IPS-NIHi7 (cell line): ENCODE measurements at regions not wholly inside any gene's neighbourhood (a gene's known extent, or its start where the extent isn't known, plus 50 kb on each side); places are given as distances from the start of the nearest gene placed in this dataset.
"Not testable (repeated sequence)": the region's sequence is repeated elsewhere in the genome, so short reads cannot be mapped to it uniquely, and the experiment has no call there.

ENCODE experiments used
- DNase-seq: peaks from one replicate; pipeline ENCODE4 v3.0.0; 2012; ENCODE audit warnings: mixed read lengths; ENCODE audit errors: extremely low spot score

DNA sequence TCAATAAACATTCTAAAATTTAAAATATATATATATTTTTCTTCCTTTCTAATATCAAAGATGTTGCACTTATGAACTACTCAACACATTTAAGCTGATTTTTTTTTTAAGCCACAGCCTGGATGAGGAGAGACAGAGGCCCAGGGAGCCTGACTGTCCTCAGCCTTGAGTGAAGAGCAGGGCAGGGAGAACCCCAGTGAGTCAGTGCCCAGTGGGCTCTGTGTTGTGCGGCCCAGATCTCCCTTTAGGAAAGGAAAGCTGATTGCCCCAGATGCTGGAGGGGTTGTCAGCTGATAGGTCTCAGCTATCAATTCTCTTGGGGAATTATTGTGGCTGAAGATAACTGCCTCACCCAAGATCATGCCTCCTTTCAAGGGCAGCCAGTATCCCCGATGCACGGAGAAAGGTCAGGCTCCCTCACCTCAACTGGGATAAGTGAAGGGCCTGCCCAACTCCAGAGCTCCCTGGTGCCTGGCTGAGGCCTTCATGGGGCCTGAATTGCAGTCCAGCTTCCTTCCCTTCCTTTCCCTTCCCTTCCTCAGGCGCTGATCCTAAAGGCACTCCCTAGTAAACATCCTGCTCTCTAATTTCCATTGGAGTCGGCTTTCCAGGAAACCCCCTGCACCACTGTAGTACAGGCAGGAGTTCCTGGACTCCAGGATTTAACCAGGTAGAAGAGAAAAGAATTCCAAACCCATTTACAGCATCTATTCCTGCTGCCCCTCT lies 106.9 kb upstream of the ATL2 start:
- no peak for DNase-seq

DNA sequence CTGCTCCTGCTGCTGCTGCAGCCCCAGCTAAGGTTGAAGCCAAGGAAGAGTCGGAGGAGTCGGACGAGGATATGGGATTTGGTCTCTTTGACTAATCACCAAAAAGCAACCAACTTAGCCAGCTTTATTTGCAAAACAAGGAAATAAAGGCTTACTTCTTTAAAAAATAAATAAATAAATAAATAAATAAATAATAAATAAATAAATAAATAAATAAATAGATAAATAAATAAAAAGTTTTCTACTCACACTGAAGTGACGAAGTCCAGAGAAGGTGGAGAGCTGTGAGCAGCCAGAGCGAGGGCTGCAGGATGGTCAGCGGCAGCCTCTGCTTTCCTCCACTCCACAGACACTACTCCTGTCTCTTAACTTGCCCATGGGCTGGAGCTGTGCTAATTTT lies 105.6 kb upstream of the ATL2 start:
- not testable (repeated sequence) for DNase-seq

DNA sequence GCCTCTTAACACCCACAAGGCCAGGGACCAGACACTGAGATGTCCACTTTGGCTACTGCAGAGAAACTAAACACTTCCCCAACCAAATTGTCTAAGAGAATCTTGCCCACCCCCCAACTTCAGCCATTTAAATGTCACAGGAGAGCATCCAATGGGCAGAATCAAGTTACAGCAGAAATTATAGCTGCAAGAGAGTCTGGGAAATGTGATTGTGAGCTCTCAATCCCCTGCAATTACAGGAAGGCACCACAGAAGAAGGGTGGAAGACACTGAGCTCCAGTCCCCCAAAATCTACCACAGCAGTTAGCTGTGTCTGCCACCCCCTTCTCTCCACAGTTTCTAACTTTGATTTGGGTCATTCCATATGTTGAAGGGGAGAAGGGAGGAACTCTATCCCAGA lies 103.5 kb upstream of the ATL2 start:
- no peak for DNase-seq

DNA sequence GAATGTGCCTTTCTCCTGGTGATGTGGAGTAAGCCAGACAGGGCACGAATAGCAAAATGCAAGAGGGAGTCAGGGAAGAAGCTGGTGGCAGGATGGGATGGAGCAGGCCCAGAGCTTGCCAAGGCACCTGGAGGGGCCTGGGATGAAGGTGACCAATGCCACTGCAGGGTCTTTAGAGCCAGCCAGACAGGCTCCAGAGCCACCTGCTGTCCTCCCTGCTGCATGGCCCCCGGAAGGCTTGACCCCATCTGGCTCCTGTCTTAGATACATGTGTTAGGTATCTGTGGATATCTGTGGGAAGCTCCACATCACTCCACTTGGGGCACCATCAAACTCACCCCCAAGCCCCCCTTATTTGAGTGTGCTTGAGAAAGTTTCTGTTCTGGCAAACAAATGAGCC lies 99.9 kb upstream of the ATL2 start:
- DNase-seq = no peak

DNA sequence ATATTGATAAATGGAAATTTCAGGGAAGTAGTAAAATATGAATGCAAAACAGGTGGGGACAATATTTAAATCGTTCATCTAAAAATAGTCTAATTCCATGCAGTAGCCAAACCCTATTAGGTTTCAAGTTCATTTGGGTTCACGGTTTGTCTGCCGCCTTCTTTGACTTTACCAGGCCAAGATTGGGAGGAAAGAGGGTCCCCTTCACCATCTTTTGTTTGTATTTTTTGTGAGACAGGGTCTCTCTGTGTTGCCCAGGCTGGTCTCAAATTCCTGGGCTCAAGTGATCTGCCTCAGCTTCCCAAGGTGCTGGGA lies 98.5 kb upstream of the ATL2 start:
- no peak for DNase-seq

DNA sequence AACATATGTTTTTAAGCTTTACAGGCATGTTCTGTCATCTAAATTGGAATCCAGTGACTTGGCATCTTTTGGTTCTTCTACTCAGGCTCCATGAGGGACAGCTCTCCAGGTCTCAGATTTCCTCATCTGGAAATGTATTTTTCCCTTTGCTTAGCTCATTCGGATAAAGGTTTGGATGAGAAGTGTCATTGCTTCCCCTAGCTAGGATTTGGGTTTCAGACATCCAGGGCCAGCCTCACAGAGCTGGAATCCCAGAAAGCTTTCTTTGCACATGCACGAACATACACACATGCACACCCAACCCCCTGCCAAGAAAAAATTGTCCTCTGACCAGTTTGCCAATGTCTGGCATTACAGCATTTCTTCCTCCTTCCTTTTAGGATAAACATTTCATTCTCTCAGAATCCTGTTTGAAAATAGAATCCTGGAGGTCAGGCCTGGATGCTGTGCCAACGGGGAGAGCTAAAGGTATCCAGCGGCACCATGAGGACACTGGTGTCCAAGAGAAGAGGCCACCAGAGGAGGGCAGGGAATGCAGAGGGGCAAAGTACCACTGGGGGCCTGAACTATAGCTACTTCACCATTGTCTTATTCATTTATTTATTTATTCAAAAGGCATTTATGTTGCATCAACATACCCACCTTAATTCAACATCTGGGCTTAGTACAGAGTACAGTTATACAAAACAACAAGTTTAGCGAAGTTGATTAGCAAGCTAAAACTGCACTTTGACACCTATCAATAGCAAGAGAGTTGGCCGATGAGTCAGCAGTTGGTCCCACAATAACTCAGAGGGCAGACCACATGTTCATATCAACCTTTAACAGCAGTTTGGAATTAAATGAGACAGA lies 97.9 kb upstream of the ATL2 start:
- no peak for DNase-seq

DNA sequence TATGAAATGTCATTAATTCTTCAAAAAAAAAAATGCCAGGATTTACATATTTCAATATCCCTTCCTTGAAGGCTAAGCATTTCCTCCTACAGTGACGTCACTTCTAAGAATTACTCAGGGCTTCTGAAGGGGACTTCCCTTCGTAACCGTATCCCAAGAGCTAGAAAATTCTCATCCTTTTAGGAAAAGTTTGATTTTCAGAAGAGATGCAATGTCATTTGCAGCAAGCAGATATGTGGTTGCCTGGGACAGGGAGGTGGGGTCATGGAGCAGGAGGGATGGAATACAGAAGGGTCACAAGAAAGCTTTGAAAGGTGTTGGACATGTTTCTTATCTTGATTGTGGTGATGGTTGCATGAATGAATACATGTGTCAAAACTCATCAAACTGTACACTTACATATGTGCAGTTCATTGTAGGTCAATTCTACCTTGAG lies 97.0 kb upstream of the ATL2 start:
- no peak for DNase-seq

DNA sequence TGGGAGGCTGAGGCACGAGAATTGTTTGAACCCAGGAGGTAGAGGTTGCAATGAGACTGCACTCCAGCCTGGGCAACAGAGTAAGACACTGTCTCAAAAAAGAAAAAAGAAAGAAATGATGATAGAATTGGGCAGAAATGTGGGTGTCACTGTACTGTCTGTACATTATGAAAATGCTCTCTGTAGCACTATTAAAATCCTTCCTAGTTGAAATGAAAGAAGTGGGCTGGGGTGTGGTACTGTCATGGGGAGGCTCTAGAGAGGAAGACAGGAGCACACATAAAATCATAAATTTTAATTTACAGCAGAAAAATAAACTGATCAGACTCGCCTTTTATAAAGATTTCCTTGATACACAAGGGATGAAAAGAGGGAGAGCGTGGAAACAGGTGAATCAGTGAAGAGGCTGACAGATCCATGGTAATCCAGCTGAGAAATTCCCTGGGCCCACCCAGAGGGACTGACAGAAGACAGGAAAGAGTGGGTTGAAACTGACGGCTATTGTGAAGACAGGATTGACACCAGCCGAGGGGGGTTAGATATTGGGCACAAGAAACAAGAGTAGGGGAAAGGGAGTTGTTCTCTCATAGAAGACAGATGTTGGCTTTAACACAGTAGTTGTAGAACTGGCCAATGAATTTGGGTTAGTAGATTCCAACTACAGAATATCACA lies 96.4 kb upstream of the ATL2 start:
- no peak for DNase-seq

DNA sequence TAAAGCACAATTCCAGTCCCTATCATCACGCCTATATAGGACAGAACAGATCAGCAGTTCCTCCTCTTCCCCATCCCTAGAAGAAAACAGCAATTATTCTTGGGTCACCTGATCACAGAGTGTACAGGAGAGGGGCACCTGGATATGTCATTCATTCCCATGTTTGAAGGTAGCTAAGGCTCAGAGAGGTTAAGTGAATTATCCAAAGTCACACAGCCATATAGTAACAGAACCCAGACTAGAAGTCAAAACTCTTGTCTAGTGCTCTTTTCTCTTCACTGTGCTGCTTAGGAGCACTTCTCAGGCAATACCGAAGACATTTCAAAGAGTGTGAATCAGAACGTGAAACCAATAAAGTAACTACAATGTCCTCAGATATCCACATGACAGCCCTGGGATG lies 93.0 kb upstream of the ATL2 start:
- DNase-seq = no peak

DNA sequence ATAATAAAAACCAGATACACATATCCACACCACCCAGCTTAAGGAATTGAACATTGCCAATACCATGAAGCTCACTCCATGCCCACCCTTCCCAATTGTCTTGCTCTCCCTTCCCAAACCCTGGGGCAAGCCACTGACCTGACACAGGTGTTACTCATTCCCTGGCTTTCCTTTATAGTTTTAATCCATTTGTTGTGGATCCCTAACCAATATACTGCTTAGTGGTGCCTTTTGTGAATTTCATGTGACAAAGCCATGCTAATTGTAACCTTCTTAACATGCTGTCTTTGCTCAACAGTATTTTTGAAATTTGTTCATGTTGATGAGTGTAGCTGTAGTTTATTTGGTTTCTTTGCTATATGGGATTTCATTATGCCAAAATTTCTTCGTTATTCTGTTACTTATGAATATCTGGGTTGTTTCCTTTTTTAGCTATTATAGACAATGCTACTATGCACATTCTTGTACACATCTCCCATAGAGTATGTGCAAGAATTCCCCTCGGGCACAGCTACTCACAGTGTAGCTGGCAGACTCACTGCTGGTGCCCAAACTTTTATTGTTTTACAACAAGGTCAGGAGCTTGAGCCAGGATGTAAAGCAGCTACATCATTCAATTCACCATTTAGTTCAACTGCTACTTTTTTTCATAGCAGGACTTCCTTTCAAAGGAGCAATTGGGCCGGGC lies 90.8 kb upstream of the ATL2 start:
- DNase-seq = no peak

DNA sequence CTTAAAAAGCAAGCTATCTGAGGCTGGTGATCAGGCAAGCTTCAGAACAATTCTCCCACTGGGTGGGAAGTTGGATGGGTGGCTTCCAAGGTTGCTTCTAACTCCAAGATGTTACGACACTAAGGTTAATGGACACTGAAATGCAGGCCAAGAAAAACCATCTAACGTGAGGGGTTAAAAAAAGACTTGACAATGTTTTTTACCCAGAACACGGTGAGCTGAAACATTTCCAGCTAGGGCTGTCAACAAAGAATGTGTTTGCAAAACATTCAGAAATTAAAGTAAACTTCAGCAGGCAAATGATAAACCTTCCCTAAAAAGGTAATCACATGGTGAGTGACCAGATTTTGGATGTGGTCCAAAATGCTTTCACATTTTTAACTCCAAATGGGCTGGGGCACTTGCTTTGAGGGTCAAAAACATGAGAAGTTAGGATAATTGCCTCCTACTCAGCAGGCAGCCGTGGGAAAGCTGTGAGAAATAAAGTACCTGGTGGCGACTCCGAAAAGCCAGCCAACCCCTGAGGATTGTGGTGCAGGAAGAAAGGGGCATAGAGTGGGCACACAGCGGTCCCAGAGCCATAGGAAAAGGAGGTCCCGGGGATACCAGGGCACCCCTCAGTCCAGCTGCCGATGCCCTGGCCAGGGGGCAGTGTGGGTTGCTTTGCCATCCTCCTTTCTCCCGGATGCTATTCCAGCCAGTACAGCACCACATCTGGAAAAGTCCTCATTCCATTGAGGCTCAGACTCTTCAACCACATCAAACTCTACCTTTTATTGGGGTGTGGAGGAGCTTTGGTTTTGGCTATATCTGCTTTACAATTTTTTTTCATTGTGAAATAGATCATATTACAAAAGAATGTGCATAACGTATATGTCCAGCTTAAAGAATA lies 90.0 kb upstream of the ATL2 start:
- no peak for DNase-seq

DNA sequence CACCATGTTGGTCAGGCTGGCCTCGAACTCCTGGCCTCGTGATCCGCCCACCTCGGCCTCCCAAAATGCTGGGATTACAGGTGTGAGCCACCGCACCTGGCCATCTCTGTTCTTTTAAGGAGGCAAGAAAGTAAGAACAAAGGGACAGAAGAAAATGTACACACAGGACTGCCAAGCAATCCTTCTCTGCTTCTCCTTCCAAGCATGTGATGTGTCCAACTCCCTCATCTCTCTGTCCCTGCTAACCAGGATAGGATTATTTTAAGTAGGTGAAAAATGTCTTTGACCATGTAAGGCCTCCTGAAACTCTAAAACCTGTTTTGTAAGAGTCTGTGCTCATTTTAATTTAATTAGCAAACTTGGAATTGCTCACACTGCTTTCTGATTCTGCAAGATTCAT lies 89.3 kb upstream of the ATL2 start:
- no peak for DNase-seq

DNA sequence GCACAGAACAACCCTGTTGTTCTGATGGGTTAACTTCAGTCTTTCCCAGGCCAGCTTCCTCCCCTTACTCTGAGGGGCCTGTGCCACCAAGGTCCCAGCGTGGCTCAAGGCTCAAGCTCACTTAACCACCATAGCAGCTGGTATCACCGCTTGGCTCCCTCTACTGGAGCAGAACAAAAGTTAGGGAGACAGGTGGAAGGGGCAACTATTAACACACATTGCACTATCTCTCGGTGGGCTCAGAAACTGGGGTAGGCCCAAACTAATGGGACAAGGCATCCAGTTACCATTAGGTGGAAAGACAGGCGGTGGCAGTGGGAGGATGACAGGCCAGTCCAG lies 88.7 kb upstream of the ATL2 start:
- DNase-seq = peak; percentile 86

DNA sequence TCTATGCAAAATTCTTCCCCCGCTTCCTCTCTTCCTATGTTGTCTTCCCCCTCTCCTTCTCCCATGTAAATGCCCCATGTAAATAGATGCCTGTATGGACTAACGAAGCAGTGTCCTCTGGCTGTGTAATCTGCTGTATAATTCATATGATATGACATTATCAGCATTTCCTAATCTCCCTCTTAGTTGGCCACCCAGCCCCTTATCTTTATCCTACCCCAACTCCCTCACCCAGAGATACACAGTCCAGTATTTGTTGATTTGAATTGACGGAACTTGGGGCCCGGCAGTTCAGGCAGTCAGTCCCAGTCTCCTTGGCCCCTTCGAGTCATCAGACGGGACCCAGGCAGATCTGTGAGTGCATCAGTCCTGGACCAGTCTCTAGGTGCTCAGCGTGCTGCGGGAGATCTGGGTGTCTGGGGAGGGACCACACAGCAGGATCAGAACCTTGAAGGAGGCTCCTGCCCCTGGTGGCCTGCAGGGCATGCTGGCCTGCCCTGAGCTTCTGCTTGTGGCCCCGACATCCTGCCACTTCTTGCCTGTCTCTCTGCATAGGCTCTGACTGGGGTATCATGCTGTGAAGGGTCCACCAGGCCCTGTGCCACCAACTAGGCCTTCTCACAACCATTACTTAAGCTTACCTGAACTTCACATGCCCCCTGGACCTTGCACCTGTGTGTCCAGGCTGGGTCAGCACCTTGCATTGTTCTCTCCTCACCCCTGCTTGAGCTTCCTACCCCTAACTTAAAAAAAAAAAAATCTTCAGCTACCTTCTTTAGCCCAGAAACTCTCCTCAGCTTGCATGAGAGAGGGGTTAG lies 88.1 kb upstream of the ATL2 start:
- DNase-seq = no peak

DNA sequence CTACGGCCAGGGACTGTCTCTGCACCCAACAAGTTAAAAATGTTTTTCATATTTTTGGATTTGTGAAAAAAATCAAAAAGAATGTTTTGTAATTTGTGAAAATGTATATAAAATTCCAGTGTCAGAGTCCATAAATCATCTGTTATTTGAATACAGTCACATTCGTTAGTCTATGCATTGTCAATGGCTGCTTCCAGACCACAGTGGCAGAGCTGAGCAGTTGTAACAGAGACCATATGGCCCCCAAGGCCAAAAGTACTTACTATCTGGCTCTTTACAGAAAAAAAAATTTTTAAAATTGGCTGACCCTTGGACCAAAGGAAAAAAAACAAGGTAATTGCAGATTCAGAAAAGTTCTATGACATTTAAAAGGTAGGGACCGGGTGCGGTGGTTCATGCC lies 86.7 kb upstream of the ATL2 start:
- DNase-seq = no peak

DNA sequence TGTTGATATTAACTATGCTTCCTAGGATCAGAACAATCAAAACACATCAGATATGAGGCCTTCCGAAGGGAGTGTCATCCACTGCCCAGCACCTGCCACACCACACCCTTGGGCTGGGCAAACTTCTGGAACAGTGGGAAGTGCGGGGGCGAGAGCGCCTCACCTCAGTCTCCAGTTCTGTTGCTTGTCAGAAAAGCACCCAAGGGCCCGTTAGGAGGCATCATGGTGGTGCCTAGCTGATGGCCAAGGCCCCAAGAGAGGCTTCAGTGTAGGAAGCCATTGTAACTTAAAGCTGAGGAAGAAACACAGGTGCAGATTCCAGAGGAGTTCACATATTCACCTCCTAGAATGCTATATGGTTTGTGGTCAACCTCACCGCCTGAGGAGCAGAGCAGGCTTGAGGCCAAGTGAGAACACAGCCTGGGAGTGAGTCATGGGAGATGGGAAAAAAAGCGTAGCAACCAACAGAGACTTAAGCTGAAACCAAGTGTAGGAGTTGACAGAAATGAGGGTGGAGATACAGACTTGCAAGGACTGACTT lies 85.1 kb upstream of the ATL2 start:
- DNase-seq = no peak

DNA sequence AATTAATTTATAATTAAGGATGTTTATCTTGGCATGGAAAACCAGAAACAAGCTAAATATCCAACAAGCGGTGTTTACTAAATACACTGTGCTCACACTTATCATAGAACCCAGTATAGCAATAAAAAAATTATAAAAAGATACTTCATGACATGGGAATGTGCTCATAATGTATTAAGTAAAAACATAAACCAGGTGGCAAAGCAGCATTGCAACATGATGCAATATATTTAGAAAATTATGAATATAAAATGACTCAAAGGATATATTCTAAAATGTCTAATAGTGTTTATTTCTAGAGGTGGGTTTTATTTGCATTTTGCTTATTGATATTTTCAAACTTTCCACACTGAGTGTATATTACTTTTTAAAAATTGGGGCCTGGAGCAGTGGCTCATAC lies 84.4 kb upstream of the ATL2 start:
- DNase-seq = no peak

DNA sequence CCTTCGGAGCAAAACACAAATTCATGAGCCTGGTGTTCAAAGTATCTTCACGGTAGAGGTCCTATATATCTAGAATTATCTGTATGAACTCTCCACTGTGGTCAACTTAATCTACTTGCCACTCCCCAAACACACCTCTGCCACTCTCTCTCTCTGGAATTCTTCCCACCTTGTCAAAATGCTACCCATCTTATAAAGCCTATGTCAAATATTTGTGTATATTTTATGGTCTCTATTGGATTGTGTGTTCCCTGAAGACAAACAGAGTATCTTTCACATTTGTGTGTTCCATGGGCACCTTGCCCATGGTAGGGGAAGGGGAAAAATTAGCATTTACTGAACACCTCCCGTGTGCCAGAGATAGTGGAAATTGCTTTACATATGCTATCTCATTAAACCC lies 83.2 kb upstream of the ATL2 start:
- no peak for DNase-seq

DNA sequence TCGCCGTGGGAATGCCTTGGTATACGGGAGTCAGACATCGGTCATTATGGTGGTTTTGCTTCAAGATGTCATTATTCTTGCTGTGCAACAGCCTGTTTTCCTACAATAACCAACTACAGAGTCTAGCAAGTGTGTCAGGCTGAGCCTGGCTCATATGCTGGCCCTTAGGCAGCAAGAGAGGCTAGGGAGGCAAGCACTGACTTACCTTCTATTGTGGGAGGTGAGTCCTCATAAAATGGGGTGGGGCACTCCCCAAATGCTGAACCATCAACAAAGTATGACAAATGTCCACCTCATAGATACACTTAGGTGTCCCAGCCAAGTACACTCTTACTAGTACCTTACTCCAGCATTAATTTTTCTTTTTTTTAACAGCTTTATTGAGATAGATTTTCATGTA lies 77.0 kb upstream of the ATL2 start:
- DNase-seq = no peak

DNA sequence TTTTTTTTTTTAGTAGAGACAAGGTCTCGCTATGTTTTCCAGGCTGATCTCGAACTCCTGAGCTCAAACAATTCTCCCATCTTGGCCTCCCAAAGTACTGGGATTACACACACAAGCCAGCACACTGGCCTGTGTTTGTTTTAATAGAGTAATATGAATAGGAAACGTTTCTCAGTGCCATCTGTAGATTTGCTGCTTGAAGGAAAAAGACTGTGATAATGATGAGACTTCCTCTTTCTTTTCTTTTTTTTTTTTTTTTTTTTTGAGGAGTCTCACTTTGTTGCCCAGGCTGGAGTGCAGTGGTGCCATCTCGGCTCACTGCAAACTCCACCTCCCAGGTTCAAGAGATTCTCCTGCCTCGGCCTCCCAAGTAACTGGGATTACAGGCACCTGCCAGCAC lies 74.7 kb upstream of the ATL2 start:
- not testable (repeated sequence) for DNase-seq
